ENCODE measurements at regions not wholly inside any gene's neighbourhood (a gene's known extent, or its start where the extent isn't known, plus 50 kb on each side); places are given as distances from the start of the nearest gene placed in this dataset.
"Not testable (repeated sequence)": the region's sequence is repeated elsewhere in the genome, so short reads cannot be mapped to it uniquely, and the experiment has no call there.

- no peaks in the 10 kb centered on the region for H3K36me3 ChIP-seq (ENCODE audit: control insufficient read depth, insufficient read depth, low read length)
- H3K4me3 ChIP-seq (ENCODE audit: insufficient read depth, low read depth, low read length, poor library complexity, severe bottlenecking): no peak overlapping the region
- H3K4me1 ChIP-seq (ENCODE audit: control insufficient read depth, insufficient read depth, low read length, poor library complexity, severe bottlenecking): no peaks in the 10 kb centered on the region
- peaks cover 7% of the 10 kb centered on the region for H3K9me3 ChIP-seq (ENCODE audit: control insufficient read depth, low read length)
- H3K27ac ChIP-seq (ENCODE audit: insufficient read depth, low read length, poor library complexity, severe bottlenecking): no peak overlapping the region
- H3K27me3 ChIP-seq (replicated peaks; ENCODE audit: control insufficient read depth, insufficient read depth, low read length, poor library complexity, severe bottlenecking): no peaks in the 10 kb centered on the region
- DNase-seq: no peak
Observed at GRCh38 chr9:65409471-65409980, 124.5 kb upstream of the FOXD4L5 start.

- H3K9me3 ChIP-seq (ENCODE audit: control insufficient read depth, low read length); DNase-seq; H3K27ac ChIP-seq (ENCODE audit: insufficient read depth, low read length, poor library complexity, severe bottlenecking); H3K4me3 ChIP-seq (ENCODE audit: insufficient read depth, low read depth, low read length, poor library complexity, severe bottlenecking); H3K36me3 ChIP-seq (ENCODE audit: control insufficient read depth, insufficient read depth, low read length); H3K27me3 ChIP-seq (replicated peaks; ENCODE audit: control insufficient read depth, insufficient read depth, low read length, poor library complexity, severe bottlenecking); H3K4me1 ChIP-seq (ENCODE audit: control insufficient read depth, insufficient read depth, low read length, poor library complexity, severe bottlenecking): not testable (repeated sequence)
Observed at GRCh38 chr9:65408806-65409205, 123.8 kb upstream of the FOXD4L5 start.

DNA sequence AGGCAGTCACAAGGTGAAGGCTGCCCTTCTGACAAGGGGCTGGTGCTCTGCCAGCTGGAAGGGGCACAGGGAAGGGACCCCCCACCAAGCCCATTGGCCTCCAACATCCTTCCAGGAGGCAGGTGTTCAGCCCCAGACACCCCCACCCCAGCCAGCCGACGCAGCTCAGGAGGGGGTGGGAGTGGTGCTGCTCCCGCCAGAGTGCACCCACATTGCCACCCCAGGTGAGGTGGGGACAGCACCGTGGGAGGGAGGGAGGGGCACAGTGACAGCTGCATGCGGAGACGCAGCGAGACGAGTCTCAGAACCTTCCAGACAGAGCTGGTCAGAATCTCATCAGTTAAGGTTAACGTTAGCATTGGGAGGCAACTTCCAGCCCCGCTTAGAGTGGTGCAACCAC, 121.6 kb upstream of the FOXD4L5 start:
- H3K9me3 ChIP-seq (ENCODE audit: control insufficient read depth, low read length); H3K27me3 ChIP-seq (replicated peaks; ENCODE audit: control insufficient read depth, insufficient read depth, low read length, poor library complexity, severe bottlenecking); H3K36me3 ChIP-seq (ENCODE audit: control insufficient read depth, insufficient read depth, low read length); DNase-seq; H3K27ac ChIP-seq (ENCODE audit: insufficient read depth, low read length, poor library complexity, severe bottlenecking); H3K4me3 ChIP-seq (ENCODE audit: insufficient read depth, low read depth, low read length, poor library complexity, severe bottlenecking); H3K4me1 ChIP-seq (ENCODE audit: control insufficient read depth, insufficient read depth, low read length, poor library complexity, severe bottlenecking): not testable (repeated sequence)

- not testable (repeated sequence) for H3K36me3 ChIP-seq (ENCODE audit: control insufficient read depth, insufficient read depth, low read length); H3K4me3 ChIP-seq (ENCODE audit: insufficient read depth, low read depth, low read length, poor library complexity, severe bottlenecking); DNase-seq; H3K27me3 ChIP-seq (replicated peaks; ENCODE audit: control insufficient read depth, insufficient read depth, low read length, poor library complexity, severe bottlenecking); H3K9me3 ChIP-seq (ENCODE audit: control insufficient read depth, low read length); H3K4me1 ChIP-seq (ENCODE audit: control insufficient read depth, insufficient read depth, low read length, poor library complexity, severe bottlenecking); H3K27ac ChIP-seq (ENCODE audit: insufficient read depth, low read length, poor library complexity, severe bottlenecking)
Observed at GRCh38 chr9:65405766-65406165, 120.8 kb upstream of the FOXD4L5 start.

- H3K9me3 ChIP-seq (ENCODE audit: control insufficient read depth, low read length): no peaks in the 10 kb centered on the region
- no peaks in the 10 kb centered on the region for H3K27me3 ChIP-seq (replicated peaks; ENCODE audit: control insufficient read depth, insufficient read depth, low read length, poor library complexity, severe bottlenecking)
- H3K4me1 ChIP-seq (ENCODE audit: control insufficient read depth, insufficient read depth, low read length, poor library complexity, severe bottlenecking): no peaks in the 10 kb centered on the region
- no peak for DNase-seq
- no peaks in the 10 kb centered on the region for H3K36me3 ChIP-seq (ENCODE audit: control insufficient read depth, insufficient read depth, low read length)
- H3K4me3 ChIP-seq (ENCODE audit: insufficient read depth, low read depth, low read length, poor library complexity, severe bottlenecking): no peak overlapping the region
- H3K27ac ChIP-seq (ENCODE audit: insufficient read depth, low read length, poor library complexity, severe bottlenecking): no peak overlapping the region
Observed at GRCh38 chr9:65405253-65405652, 120.2 kb upstream of the FOXD4L5 start.

GRCh38 chr9:65404232-65405006, 119.4 kb upstream of the FOXD4L5 start:
- Histone ChIP-seq H3K9me3 (ENCODE audit: control insufficient read depth, low read length) (no peaks in the 10 kb centered on the region), H3K4me3 (ENCODE audit: insufficient read depth, low read depth, low read length, poor library complexity, severe bottlenecking) (no peak overlapping the region), H3K27ac (ENCODE audit: insufficient read depth, low read length, poor library complexity, severe bottlenecking) (no peak overlapping the region), H3K36me3 (ENCODE audit: control insufficient read depth, insufficient read depth, low read length) (no peaks in the 10 kb centered on the region), H3K4me1 (ENCODE audit: control insufficient read depth, insufficient read depth, low read length, poor library complexity, severe bottlenecking) (no peaks in the 10 kb centered on the region), H3K27me3 (replicated peaks; ENCODE audit: control insufficient read depth, insufficient read depth, low read length, poor library complexity, severe bottlenecking) (no peaks in the 10 kb centered on the region)
- no peak for DNase-seq

DNA sequence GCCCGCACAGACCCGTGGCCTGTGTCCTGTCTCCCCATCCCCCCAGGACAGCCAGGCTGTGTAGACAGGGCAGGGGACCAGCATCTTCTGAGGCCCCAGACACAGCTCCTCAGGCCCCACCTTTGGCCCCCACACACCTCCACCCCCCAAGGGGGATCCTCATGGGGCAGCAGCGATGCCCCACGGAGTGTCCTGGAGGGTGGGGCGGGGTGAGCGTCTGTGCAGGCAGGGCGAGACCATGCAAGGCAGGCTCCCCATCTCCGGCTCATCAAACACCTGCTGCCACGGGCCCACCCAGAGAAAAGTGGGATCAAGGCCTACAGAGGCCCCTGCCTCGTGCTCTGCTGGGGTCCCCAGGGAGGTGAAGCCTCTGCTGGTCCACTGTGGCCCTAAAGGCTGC, 118.7 kb upstream of the FOXD4L5 start:
- no peaks in the 10 kb centered on the region for H3K36me3 ChIP-seq (ENCODE audit: control insufficient read depth, insufficient read depth, low read length)
- H3K4me1 ChIP-seq (ENCODE audit: control insufficient read depth, insufficient read depth, low read length, poor library complexity, severe bottlenecking): no peaks in the 10 kb centered on the region
- H3K27ac ChIP-seq (ENCODE audit: insufficient read depth, low read length, poor library complexity, severe bottlenecking): no peak overlapping the region
- no peak for DNase-seq
- no peak overlapping the region for H3K4me3 ChIP-seq (ENCODE audit: insufficient read depth, low read depth, low read length, poor library complexity, severe bottlenecking)
- no peaks in the 10 kb centered on the region for H3K9me3 ChIP-seq (ENCODE audit: control insufficient read depth, low read length)
- H3K27me3 ChIP-seq (replicated peaks; ENCODE audit: control insufficient read depth, insufficient read depth, low read length, poor library complexity, severe bottlenecking): no peaks in the 10 kb centered on the region

DNA sequence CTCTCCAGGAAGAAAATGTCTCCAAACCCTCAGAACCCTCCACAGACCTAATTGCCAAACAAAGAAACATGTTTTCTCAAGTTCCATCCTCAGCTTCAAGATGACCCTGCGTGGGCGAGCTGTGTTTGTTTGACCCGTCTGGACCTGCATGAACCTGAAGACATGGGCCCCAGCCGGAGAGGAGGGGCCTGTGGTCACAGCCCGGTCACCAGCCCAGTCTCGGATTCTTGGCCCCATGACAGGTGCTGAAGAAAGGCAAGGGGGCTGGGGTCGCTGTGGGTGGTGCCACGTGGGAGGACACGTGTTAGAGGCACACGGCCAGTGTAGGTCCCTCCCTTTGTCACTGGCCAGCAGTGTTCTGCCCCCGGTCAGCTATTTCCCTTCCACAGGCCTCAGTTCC, 118.1 kb upstream of the FOXD4L5 start:
- not testable (repeated sequence) for DNase-seq; H3K4me3 ChIP-seq (ENCODE audit: insufficient read depth, low read depth, low read length, poor library complexity, severe bottlenecking); H3K4me1 ChIP-seq (ENCODE audit: control insufficient read depth, insufficient read depth, low read length, poor library complexity, severe bottlenecking); H3K36me3 ChIP-seq (ENCODE audit: control insufficient read depth, insufficient read depth, low read length); H3K27ac ChIP-seq (ENCODE audit: insufficient read depth, low read length, poor library complexity, severe bottlenecking); H3K9me3 ChIP-seq (ENCODE audit: control insufficient read depth, low read length); H3K27me3 ChIP-seq (replicated peaks; ENCODE audit: control insufficient read depth, insufficient read depth, low read length, poor library complexity, severe bottlenecking)

GRCh38 chr9:65402206-65402870, 117.3 kb upstream of the FOXD4L5 start:
- H3K27ac ChIP-seq (ENCODE audit: insufficient read depth, low read length, poor library complexity, severe bottlenecking); H3K36me3 ChIP-seq (ENCODE audit: control insufficient read depth, insufficient read depth, low read length); H3K4me3 ChIP-seq (ENCODE audit: insufficient read depth, low read depth, low read length, poor library complexity, severe bottlenecking); H3K4me1 ChIP-seq (ENCODE audit: control insufficient read depth, insufficient read depth, low read length, poor library complexity, severe bottlenecking); H3K9me3 ChIP-seq (ENCODE audit: control insufficient read depth, low read length); H3K27me3 ChIP-seq (replicated peaks; ENCODE audit: control insufficient read depth, insufficient read depth, low read length, poor library complexity, severe bottlenecking); DNase-seq: not testable (repeated sequence)

DNA sequence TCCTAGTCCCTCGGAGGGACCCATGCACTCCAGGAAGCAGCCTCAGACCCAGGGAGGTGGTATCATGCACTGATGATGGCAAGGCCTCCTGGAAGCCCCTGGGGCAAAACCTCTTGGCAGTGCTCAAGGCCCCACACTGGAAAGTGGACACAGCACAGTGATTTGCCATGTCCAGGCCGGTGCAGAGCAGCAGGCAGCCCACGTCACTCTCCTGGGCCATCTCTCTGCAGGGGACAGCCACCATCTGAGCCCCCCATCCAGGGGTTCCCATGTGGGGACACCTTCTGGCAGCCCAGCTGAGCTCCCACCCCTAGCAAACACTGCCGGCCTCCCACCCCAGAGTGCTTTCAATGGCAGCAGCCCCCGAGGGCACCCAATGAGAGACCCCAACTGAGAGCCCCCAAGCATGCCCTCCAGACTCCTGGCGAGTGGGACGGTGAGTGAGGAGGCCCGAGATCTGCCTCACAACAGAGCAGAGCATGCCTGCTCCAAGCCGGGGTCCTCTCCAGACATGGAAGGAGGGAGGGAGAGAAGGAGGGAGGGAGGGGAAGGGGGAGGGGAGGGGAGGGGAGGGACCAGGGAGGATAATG, 116.5 kb upstream of the FOXD4L5 start:
- H3K36me3 ChIP-seq (ENCODE audit: control insufficient read depth, insufficient read depth, low read length); H3K27ac ChIP-seq (ENCODE audit: insufficient read depth, low read length, poor library complexity, severe bottlenecking); H3K27me3 ChIP-seq (replicated peaks; ENCODE audit: control insufficient read depth, insufficient read depth, low read length, poor library complexity, severe bottlenecking); H3K9me3 ChIP-seq (ENCODE audit: control insufficient read depth, low read length); DNase-seq; H3K4me3 ChIP-seq (ENCODE audit: insufficient read depth, low read depth, low read length, poor library complexity, severe bottlenecking); H3K4me1 ChIP-seq (ENCODE audit: control insufficient read depth, insufficient read depth, low read length, poor library complexity, severe bottlenecking): not testable (repeated sequence)

Measured in effector memory CD4-positive, alpha-beta T cell (primary cell).